ENCODE measurements at regions not wholly inside any gene's neighbourhood (a gene's known extent, or its start where the extent isn't known, plus 50 kb on each side); places are given as distances from the start of the nearest gene placed in this dataset.

- H3K9me3 ChIP-seq = no peaks in the 10 kb centered on the region
- H3F3A ChIP-seq (replicated peaks; ENCODE audit: insufficient read depth) = no peaks in the 10 kb centered on the region
- TF ChIP-seq EP300 (IDR thresholded peaks at IDR 0.05; ENCODE audit: borderline replicate concordance in 1 of 2, low read depth in 1 of 2, low read length in 1 of 2) = no peak
- TF ChIP-seq USF1 (IDR thresholded peaks at IDR 0.05; ENCODE audit: borderline replicate concordance, low read depth) = no peak
- TF ChIP-seq RXRA (IDR thresholded peaks at IDR 0.05; ENCODE audit: borderline replicate concordance, low read depth) = no peak
- no peak for TF ChIP-seq NFIC (IDR thresholded peaks at IDR 0.05; ENCODE audit: borderline replicate concordance)
- no peak for TF ChIP-seq TEAD4 (IDR thresholded peaks at IDR 0.05; ENCODE audit: borderline replicate concordance, insufficient read depth)
- TF ChIP-seq, protein P1, sequence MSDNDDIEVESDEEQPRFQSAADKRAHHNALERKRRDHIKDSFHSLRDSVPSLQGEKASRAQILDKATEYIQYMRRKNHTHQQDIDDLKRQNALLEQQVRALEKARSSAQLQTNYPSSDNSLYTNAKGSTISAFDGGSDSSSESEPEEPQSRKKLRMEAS (IDR thresholded peaks at IDR 0.05; ENCODE audit: low read depth) = no peak
- no peak for TF ChIP-seq FOXM1 (IDR thresholded peaks at IDR 0.05; ENCODE audit: low read depth)
- no peak for TF ChIP-seq MEF2A (IDR thresholded peaks at IDR 0.05; ENCODE audit: borderline replicate concordance, low read depth)
- no peak for TF ChIP-seq FOSL2 (IDR thresholded peaks at IDR 0.05; ENCODE audit: borderline replicate concordance, low read depth)
- no peak for TF ChIP-seq PBX3 (IDR thresholded peaks at IDR 0.05)
- no peak for TF ChIP-seq SIN3A (IDR thresholded peaks at IDR 0.05; ENCODE audit: borderline replicate concordance, low read depth, low read length)
- TF ChIP-seq, protein P2, sequence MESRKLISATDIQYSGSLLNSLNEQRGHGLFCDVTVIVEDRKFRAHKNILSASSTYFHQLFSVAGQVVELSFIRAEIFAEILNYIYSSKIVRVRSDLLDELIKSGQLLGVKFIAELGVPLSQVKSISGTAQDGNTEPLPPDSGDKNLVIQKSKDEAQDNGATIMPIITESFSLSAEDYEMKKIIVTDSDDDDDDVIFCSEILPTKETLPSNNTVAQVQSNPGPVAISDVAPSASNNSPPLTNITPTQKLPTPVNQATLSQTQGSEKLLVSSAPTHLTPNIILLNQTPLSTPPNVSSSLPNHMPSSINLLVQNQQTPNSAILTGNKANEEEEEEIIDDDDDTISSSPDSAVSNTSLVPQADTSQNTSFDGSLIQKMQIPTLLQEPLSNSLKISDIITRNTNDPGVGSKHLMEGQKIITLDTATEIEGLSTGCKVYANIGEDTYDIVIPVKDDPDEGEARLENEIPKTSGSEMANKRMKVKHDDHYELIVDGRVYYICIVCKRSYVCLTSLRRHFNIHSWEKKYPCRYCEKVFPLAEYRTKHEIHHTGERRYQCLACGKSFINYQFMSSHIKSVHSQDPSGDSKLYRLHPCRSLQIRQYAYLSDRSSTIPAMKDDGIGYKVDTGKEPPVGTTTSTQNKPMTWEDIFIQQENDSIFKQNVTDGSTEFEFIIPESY (IDR thresholded peaks at IDR 0.05; ENCODE audit: borderline replicate concordance, low read depth) = no peak
- no peak for TF ChIP-seq SMC3 (IDR thresholded peaks at IDR 0.05; ENCODE audit: low read depth, low read length)
- no peak for TF ChIP-seq TCF12 (IDR thresholded peaks at IDR 0.05)
- no peak for TF ChIP-seq GATA2 (CRISPR knock-in tag; IDR thresholded peaks at IDR 0.05)
- no peaks in the 10 kb centered on the region for H3K4me1 ChIP-seq (ENCODE audit: control insufficient read depth in 1 of 2, insufficient read depth in 2 of 2, low read depth in 1 of 2, low read length in 1 of 2)
- ChIA-PET POLR2A (no interaction called here), CTCF (no interaction called here)
- no peak overlapping the region for H3K9ac ChIP-seq
- no peaks in the 10 kb centered on the region for H3K79me2 ChIP-seq (ENCODE audit: insufficient read depth)
- 26% methylated on average over 5 of the region's 5 CpGs for WGBS (ENCODE audit: low lambda C conversion rate)
- H3K4me3 ChIP-seq (ENCODE audit: low read depth in 2 of 2, low read length in 1 of 2) = no peak overlapping the region
- no peaks in the 10 kb centered on the region for H4K20me1 ChIP-seq (ENCODE audit: insufficient read depth)
- no peak overlapping the region for H3K4me2 ChIP-seq
- H3K36me3 ChIP-seq (replicated peaks in 1 of 2; ENCODE audit: control insufficient read depth in 1 of 2, insufficient read depth in 2 of 2, low read length in 1 of 2) = no peaks in the 10 kb centered on the region
- no peaks in the 10 kb centered on the region for H3K27me3 ChIP-seq (ENCODE audit: insufficient read depth)
- no peak overlapping the region for H3K27ac ChIP-seq (ENCODE audit: low read depth in 2 of 2, low read length in 1 of 2)
- no peaks in the 10 kb centered on the region for H3K9me2 ChIP-seq
- no peak for DNase-seq
- no peak overlapping the region for H2AFZ ChIP-seq (ENCODE audit: low read depth)
These were observed 389.3 kb downstream of the MCTP2 start for GRCh38 chr15:94620632-94621031.

- DNase-seq = no peak
- Histone ChIP-seq H3F3A (replicated peaks; ENCODE audit: insufficient read depth) (no peaks in the 10 kb centered on the region), H3K27me3 (ENCODE audit: insufficient read depth) (no peaks in the 10 kb centered on the region), H2AFZ (ENCODE audit: low read depth) (no peak overlapping the region), H3K9me3 (no peaks in the 10 kb centered on the region), H3K9ac (no peak overlapping the region), H4K20me1 (ENCODE audit: insufficient read depth) (no peaks in the 10 kb centered on the region), H3K4me1 (ENCODE audit: control insufficient read depth in 1 of 2, insufficient read depth in 2 of 2, low read depth in 1 of 2, low read length in 1 of 2) (no peaks in the 10 kb centered on the region), H3K4me2 (no peak overlapping the region), H3K36me3 (replicated peaks in 1 of 2; ENCODE audit: control insufficient read depth in 1 of 2, insufficient read depth in 2 of 2, low read length in 1 of 2) (no peaks in the 10 kb centered on the region), H3K79me2 (ENCODE audit: insufficient read depth) (no peaks in the 10 kb centered on the region), H3K27ac (ENCODE audit: low read depth in 2 of 2, low read length in 1 of 2) (no peak overlapping the region), H3K4me3 (ENCODE audit: low read depth in 2 of 2, low read length in 1 of 2) (no peak overlapping the region), H3K9me2 (no peaks in the 10 kb centered on the region)
- CTCF ChIA-PET = interaction anchor here (1.2 kb wide), 1 partner anchor 12 kb away, joined by 4 read pairs; no protein-coding TSS in a partner anchor
- POLR2A ChIA-PET = no interaction called here
- TF ChIP-seq MXI1 (IDR thresholded peaks at IDR 0.05; ENCODE audit: low read depth, low read length) = no peak
- TF ChIP-seq SIN3A (IDR thresholded peaks at IDR 0.05; ENCODE audit: borderline replicate concordance, low read depth, low read length) = no peak
- TF ChIP-seq FOSL2 (IDR thresholded peaks at IDR 0.05; ENCODE audit: borderline replicate concordance, low read depth) = no peak
- TF ChIP-seq FOXM1 (IDR thresholded peaks at IDR 0.05; ENCODE audit: low read depth) = no peak
- TF ChIP-seq GABPA (IDR thresholded peaks at IDR 0.05; ENCODE audit: low read depth) = no peak
These were observed 390.4 kb downstream of the MCTP2 start for GRCh38 chr15:94621736-94622135.
